MM.1S (cell line): ENCODE measurements at regions not wholly inside any gene's neighbourhood (a gene's known extent, or its start where the extent isn't known, plus 50 kb on each side); places are given as distances from the start of the nearest gene placed in this dataset.

Experiments used
- DNase-seq: peaks from one replicate; pipeline ENCODE4 v3.0.0-alpha.2; 2015
- H2AFZ ChIP-seq: fragments of 300-600 bp; sonication (generic); 2 replicates; pipeline ENCODE4 v1.6.0; 2016; ENCODE audit warnings: antibody characterized with exemption, low read length
- H3F3A ChIP-seq: fragments of 300-600 bp; sonication (generic); 2 replicates; pipeline ENCODE4 v1.6.1; 2016; ENCODE audit warnings: mild to moderate bottlenecking, antibody characterized with exemption, low read length, moderate library complexity, mixed read lengths; ENCODE audit not compliant: insufficient read depth
- H3K27ac ChIP-seq: fragments of 300-600 bp; sonication (generic); 2 replicates; pipeline ENCODE4 v1.5.1; 2016; ENCODE audit warnings: mild to moderate bottlenecking, low read length
- H3K27me3 ChIP-seq: fragments of 300-600 bp; sonication (generic); replicated peaks from 2 replicates; pipeline ENCODE4 v1.6.0; 2016; ENCODE audit warnings: low read length; ENCODE audit not compliant: insufficient read depth
- H3K36me3 ChIP-seq: fragments of 300-600 bp; sonication (generic); replicated peaks from 2 replicates; pipeline ENCODE4 v1.6.1; 2016; ENCODE audit warnings: mild to moderate bottlenecking, low read length, mixed read lengths; ENCODE audit not compliant: insufficient read depth
- H3K4me1 ChIP-seq: fragments of 300-600 bp; sonication (generic); 2 replicates; pipeline ENCODE4 v1.6.1; 2016; ENCODE audit warnings: low read length, mixed read lengths
- H3K4me2 ChIP-seq: fragments of 300-600 bp; sonication (generic); 2 replicates; pipeline ENCODE4 v1.6.0; 2016; ENCODE audit warnings: low read depth, low read length
- H3K4me3 ChIP-seq: fragments of 300-600 bp; sonication (generic); 2 replicates; pipeline ENCODE4 v1.5.1; 2016; ENCODE audit warnings: low read length, mixed read lengths
- H3K79me2 ChIP-seq: fragments of 300-600 bp; sonication (generic); 2 replicates; pipeline ENCODE4 v1.6.1; 2016; ENCODE audit warnings: mixed run types, low read length, mixed read lengths
- H3K9ac ChIP-seq: fragments of 300-600 bp; sonication (generic); 2 replicates; pipeline ENCODE4 v1.6.1; 2016; ENCODE audit warnings: low read length, mixed read lengths
- H3K9me2 ChIP-seq: fragments of 300-600 bp; sonication (generic); replicated peaks from 2 replicates; pipeline ENCODE4 v1.6.1; 2016; ENCODE audit warnings: mild to moderate bottlenecking, low read length, mixed read lengths; ENCODE audit not compliant: insufficient read depth
- H3K9me3 ChIP-seq: fragments of 300-600 bp; sonication (generic); replicated peaks from 2 replicates; pipeline ENCODE4 v1.6.1; 2016; ENCODE audit warnings: mild to moderate bottlenecking, low read length, mixed read lengths; ENCODE audit not compliant: insufficient read depth
- H4K20me1 ChIP-seq: fragments of 300-600 bp; sonication (generic); 2 replicates; pipeline ENCODE4 v1.6.1; 2016; ENCODE audit warnings: mild to moderate bottlenecking, low read length, moderate library complexity, mixed read lengths; ENCODE audit not compliant: insufficient read depth
- CTCF ChIP-seq: fragments of 300-600 bp; sonication (generic); IDR thresholded peaks from 2 replicates; pipeline ENCODE4 v1.5.1; 2016; ENCODE audit warnings: antibody characterized with exemption, low read length, mixed read lengths
- EZH2 ChIP-seq: fragments of 300-600 bp; sonication (generic); optimal IDR thresholded peaks from 2 replicates; pipeline ENCODE3; 2017; ENCODE audit warnings: low read depth, mild to moderate bottlenecking, antibody characterized with exemption, low read length, mixed read lengths
- EZH2phosphoT487 ChIP-seq: fragments of 300-600 bp; sonication (generic); IDR thresholded peaks from 2 replicates; pipeline ENCODE4 v1.6.1; 2018; ENCODE audit warnings: antibody characterized with exemption, low read length

GRCh38 chr2:161044095-161044865 lies 115.9 kb upstream of the TANK start:
- H4K20me1 ChIP-seq: no peaks in the 10 kb centered on the region
- H3K27ac ChIP-seq: no peak overlapping the region
- H3K4me2 ChIP-seq: no peak overlapping the region
- no peaks in the 10 kb centered on the region for H3K79me2 ChIP-seq
- H3K27me3 ChIP-seq: no peaks in the 10 kb centered on the region
- H3K4me3 ChIP-seq: no peak overlapping the region
- no peaks in the 10 kb centered on the region for H3K9me3 ChIP-seq
- no peaks in the 10 kb centered on the region for H3K4me1 ChIP-seq
- H2AFZ ChIP-seq: no peak overlapping the region
- H3K36me3 ChIP-seq: no peaks in the 10 kb centered on the region
- H3K9me2 ChIP-seq: no peaks in the 10 kb centered on the region
- no peak overlapping the region for H3K9ac ChIP-seq
- H3F3A ChIP-seq: no peaks in the 10 kb centered on the region
- DNase-seq: no peak
- TF ChIP-seq CTCF (no peak), EZH2phosphoT487 (no peak), EZH2 (no peak)

DNA sequence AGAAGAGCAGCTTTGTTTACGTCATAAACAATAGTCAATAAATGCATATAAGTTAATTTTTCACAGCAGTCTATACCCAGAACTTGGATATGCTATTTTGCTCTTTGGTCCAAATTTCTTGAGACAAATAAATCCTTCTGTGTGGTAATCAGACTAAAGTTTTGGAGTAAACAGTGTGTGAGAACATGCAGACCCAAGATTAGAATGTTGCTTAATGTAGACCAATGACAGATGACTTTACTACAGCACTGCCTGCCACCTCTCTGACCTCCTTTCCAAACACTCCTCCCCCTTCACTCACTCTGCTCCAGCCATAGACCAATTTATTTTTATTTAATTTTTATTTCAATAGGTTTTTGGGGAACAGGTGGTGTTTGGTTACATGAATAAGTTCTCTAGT lies 115.3 kb upstream of the TANK start:
- Histone ChIP-seq H2AFZ (no peak overlapping the region), H3K4me3 (no peak overlapping the region), H3K9ac (no peak overlapping the region), H3K9me3 (no peaks in the 10 kb centered on the region), H3K9me2 (no peaks in the 10 kb centered on the region), H3K27ac (no peak overlapping the region), H3K4me1 (no peaks in the 10 kb centered on the region), H3K79me2 (no peaks in the 10 kb centered on the region), H4K20me1 (no peaks in the 10 kb centered on the region), H3K4me2 (no peak overlapping the region), H3K36me3 (no peaks in the 10 kb centered on the region), H3K27me3 (no peaks in the 10 kb centered on the region), H3F3A (no peaks in the 10 kb centered on the region)
- TF ChIP-seq EZH2phosphoT487: no peak
- no peak for TF ChIP-seq CTCF
- no peak for TF ChIP-seq EZH2
- DNase-seq: no peak

DNA sequence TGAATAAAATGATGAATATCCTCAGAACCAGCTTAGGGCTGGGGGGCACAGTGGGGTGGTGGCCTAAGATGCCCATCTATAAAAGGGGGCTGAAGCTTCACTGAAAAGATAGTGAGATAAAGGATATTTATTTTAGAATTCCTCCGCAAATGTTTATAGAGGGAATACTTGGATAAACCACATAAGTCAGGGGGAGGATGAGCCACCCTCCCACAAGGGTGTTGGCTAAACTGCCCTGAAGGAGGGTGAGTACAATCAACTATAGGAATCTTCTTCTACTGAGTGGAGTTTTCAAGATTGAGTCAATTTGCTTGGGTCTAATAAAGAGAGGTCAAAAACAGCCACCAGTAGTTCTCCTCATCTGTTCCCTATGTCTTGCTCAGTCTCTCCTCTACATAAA lies 114.5 kb upstream of the TANK start:
- DNase-seq: no peak
- Histone ChIP-seq H3K36me3 (no peaks in the 10 kb centered on the region), H3K27me3 (no peaks in the 10 kb centered on the region), H2AFZ (no peak overlapping the region), H4K20me1 (no peaks in the 10 kb centered on the region), H3K79me2 (no peaks in the 10 kb centered on the region), H3K9ac (no peak overlapping the region), H3K9me2 (no peaks in the 10 kb centered on the region), H3K4me1 (no peaks in the 10 kb centered on the region), H3K27ac (no peak overlapping the region), H3K4me2 (no peak overlapping the region), H3K9me3 (no peaks in the 10 kb centered on the region), H3K4me3 (no peak overlapping the region), H3F3A (no peaks in the 10 kb centered on the region)
- TF ChIP-seq EZH2phosphoT487 (no peak), CTCF (no peak), EZH2 (no peak)
